Activated T-cell treated with anti-CD3 and anti-CD28 coated beads for 24 hours (primary cell): ENCODE measurements at regions not wholly inside any gene's neighbourhood (a gene's known extent, or its start where the extent isn't known, plus 50 kb on each side); places are given as distances from the start of the nearest gene placed in this dataset.

Experiments used
- DNase-seq: peaks from one replicate; pipeline ENCODE4 v3.0.0-alpha.2; 2020; ENCODE audit warnings: low read depth

DNA sequence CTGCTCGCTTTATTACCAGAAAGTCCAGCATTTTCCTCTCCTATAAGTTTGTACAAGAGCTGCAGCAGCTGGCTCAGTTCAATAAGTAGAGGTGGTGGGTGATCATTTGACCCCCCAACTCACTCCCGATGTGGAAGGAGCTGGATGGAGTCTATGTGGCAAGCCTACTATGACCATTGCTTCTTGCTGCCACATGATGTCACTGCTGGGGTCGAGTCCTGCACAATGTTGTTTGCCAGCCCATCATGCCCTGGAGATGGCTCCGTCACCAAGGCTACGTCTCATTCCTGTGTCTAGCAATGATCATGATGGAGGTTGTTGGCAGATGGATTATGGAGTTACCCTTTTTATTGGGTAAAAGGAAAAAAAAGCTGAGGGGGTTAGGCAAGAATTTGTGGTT, 266.3 kb downstream of the PSAT1 start:
- DNase-seq: no peak

DNA sequence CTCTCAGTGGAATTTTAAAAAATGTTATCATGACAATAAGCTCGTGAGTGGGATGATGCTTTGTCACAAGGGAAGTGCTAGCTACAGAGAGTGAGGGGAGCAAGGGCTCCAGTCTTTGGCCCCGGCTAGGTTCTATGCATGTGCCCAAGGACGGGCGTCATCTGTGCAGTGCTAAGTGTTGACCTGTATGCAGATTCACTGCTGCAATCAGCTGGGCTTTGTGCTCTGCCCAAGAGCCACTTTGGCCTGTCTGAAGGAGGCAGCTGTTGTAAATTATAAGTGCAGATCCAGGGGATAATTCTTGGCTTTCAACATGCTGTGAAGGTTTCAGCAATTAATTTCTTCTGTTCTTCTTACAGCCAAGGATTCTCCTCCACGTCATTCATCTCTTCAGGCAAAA, 268.6 kb downstream of the PSAT1 start:
- DNase-seq: no peak

DNA sequence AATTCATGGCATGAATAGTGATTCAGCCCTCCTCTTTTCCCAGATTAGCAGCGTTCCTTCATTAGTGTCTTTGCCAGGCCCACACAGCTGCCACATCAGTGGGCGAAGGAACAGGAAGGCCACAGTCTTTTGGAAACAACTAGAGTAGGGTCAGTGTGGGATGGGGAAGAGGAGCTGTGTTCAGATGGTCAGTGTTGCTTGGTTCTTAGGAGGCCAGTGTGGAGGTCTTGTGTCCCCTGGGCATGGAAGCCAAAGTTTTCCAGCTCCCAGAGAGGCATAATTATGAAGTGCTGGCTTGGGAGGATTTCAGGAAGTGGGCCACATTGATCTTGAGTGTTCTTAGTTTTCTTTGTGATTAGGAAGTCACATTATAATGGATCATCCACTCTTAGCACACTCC, 269.6 kb downstream of the PSAT1 start:
- no peak for DNase-seq

DNA sequence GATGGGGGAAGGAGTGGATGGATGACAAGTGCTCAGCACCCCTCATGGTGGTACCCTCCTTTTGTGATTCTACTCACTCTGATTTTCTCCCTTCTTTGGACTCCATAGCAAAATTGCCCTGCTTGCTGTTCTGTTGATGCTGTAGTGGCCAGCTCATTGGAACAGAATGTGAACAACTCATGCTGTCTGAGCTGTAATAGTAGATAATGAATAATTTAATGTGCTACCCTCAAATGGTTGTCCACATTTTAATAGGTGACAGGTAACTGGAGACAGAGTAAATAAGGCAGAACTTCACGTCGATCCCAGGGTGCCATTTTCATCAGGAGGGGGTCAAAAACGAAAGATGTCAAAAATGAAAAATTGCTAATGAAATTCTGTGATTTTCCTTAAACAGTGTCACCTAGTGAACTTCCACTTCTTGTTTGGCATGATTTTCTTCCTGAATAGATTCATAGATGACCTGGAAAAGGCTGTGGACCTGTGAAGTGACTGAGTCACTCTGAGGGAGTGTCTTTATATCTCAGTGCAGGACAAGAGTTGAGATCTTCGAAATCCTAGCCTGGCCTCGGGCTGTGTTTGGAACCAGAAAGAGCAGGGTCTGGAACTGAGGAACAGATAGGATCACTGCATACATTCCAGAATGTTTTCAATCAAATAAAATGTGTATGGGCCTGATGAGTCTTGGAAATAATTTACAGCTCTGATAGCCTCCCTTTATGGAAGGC, 270.2 kb downstream of the PSAT1 start:
- DNase-seq: no peak

DNA sequence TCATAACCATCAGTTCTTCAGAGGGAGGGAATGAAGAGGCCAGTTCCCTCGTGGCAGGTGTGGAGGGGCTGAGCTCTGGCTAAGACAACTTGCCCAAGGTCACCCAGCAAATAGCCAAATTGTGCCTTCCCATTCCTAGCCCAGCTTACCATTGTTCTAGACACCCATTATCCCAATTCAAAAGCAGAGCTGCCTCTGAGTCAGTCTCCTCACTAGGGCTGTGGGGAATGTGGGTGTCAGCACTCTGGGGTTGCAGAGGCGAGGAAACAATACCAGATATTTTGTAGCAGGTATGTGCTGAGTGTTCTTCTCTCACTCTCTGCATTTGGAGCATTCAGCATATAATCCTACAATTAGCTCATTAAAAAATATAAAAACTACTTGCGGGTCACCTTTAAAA, 270.8 kb downstream of the PSAT1 start:
- DNase-seq: no peak

DNA sequence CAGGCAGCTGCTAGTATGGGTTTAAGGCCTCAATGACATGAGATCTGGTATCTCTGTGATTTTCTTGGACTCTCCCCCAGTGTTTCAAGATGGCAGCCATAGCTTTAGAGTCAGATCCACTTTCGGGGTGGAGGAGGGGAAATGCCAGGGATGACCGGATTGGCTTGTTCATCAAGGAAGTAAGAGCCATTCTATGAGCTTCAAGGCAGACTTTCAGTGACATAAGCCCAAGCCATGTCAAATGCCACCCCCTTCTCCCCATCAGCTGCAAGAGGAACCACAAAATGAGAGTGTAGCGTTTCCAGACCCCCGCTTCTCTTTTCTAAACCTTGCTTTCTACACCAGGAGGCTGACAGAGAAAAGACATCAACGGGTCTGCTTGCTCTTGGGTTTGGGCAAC, 271.8 kb downstream of the PSAT1 start:
- no peak for DNase-seq

DNA sequence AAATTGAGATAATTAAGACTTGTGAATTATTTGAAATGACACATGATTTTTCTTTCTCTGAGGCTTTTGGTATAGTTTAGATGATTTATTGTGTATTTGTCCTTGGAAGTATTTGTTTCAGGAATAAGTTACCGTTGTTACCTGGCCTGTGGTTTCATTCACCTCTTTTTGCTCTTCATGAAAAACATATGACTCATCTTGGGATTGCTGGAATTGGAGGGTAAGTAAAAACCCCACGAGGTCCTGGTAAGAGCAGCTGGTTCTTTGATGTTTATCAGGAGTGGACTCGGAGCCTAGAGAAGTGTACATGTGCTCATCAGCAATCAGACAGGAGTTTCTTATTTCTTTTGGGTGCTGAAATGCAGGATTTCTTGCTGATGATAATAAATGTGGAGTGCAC, 275.3 kb downstream of the PSAT1 start:
- no peak for DNase-seq

DNA sequence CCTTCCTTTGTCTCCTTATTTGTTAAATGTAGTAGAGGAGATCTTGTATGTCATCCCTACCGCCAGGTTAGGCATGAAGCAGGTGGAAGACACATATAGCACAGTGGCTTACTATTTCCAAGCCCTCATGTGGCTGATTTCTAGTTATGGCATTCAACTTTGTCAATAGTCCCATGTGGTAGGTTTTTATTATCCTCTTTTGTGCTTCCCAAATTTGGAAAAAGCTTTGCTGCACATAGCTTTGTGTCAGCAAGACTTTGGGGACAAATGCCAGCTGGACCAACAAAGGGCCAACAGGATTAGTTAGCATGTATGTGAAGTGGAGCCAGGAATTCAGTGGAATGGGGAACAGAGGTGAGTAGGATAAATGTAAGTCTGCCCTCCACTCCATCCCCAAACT, 276.3 kb downstream of the PSAT1 start:
- DNase-seq: no peak

DNA sequence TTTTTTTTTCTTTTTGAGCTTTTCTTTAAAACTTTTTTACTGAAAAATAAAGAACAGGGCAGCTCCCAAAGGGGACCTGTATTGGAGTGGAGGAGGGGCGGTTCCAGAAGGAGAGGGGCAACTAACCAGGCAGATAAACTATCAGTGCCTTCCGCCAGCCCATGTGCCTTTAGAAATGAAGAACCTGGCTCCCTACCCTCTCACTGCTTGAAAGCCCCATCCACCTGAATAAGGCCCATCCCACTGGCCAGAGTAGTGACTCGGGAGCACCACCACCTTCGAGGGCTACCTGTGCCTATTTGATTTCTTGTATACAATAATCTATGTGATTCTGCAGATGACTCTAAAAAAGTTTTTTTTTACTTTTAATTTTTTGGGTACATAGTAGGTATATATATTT, 276.7 kb downstream of the PSAT1 start:
- no peak for DNase-seq

DNA sequence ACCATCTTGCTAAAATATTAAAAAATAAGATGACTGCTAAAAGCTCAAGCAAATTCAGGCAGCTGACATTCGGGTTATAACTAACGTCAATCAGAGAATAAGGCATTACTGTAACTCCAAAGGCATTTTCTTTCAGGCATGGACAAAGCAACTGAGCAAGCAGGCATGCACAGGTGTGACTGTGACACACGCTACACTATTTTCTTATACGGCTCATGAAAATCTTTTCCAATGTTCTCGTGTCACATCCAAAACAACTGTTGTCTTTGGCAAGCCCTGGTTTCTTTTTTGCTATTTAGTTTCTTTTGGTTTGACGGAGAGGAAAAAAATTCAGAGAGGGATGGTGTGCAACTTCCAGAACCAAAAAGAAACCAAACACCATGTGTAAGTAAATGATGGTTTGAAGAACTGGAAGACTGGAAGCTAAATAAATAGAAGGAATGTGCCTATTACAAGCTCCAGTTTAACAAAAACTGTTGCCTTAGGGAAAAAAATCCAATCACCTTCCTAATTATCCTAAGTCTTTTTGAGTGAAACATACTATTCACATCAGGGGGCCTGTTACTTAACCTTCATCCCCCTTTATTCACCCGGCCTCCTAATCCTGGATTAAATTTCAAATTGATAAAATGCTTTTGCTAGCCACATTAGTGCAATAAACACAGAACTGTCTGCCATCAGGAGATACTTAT, 277.6 kb downstream of the PSAT1 start:
- no peak for DNase-seq

DNA sequence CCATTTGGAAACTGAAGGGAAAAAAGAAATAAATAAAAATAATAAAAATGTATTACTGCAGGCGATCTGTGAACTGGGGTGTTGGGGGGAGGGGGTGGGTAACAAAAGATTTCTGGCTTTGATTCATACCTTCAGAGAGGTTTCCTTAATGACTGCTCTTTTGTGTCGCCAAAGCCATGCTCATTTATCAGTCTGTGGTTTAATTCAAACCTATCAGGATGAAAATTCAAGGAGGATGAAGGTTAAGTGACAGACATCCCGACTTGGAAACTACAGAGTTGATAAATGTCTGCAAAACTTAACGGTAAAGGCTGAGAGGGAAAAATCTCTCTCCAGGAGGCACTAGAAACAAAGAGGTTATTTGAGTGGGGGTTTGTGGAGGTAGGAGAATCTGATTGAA, 278.2 kb downstream of the PSAT1 start:
- no peak for DNase-seq

DNA sequence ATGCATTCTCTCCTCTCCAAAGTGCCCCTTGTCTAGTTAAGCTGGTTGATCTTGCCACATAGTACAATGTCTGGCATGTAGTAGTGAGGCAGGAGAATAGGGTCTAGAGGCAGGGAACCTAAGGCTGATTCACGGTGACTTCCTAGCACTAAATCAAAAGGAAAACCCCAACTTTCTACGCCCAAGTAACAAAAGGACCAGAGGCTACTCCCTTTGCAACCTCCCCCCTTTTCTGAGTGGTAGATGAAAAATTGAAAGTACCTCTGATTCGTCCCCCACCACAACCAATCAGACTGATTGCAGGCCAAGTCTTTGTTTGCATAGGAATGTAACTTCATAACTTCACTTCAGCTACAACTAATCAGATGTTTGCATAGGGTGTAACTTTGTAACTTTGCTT, 278.8 kb downstream of the PSAT1 start:
- DNase-seq: no peak

DNA sequence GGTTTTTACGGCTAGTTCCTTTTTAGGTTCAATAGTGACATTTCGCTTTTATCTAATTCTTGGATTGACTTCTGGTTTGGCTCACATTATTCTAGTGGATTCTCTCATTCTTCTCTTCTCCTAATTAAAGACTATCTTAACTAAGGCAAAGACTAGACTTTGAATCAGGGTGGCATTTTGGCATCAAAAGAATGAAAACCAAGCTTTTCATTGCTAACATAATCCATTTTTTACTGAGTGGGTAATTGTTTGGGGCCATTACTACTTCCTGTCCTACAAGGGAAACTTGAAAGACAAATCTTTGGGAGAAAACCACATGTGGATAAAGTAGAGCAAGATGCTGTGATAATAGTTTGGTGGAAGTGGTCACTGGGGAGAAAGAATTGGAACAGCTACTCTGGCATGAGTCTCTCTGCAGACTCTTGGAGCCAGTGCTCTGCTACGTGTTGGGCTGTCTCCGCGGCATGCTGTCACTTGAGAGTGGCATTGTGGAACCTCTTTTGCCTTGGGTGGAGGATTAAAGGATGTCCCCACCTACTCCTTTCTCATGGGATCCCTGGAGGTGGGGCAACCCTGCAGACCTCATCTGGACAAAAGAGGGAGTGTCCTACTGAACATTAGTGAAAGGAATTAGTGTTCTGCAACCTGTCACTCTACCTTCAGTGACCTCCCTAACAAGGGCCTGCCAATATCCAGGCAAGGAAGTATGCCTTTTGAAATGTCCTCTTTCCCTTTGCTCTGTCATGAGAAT, 280.4 kb downstream of the PSAT1 start:
- DNase-seq: no peak

DNA sequence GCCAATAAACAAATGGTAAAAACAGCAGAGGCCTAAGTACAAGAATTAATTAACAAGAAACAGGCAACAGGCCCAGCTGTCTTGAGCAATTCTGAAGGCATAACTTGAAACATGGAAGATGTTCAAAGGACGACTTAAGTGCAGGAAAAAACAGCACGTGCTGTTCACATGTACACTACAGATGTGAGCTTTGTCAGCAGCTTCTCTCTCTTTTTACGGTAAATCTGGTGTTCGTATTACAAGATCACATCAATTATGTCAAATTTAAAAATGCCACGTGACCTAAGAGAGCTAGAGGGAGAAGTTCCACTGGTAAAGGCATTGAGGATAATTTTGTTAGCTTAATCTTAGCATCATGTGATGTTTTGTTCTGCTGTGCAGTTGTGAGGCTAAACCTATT, 281.1 kb downstream of the PSAT1 start:
- no peak for DNase-seq

DNA sequence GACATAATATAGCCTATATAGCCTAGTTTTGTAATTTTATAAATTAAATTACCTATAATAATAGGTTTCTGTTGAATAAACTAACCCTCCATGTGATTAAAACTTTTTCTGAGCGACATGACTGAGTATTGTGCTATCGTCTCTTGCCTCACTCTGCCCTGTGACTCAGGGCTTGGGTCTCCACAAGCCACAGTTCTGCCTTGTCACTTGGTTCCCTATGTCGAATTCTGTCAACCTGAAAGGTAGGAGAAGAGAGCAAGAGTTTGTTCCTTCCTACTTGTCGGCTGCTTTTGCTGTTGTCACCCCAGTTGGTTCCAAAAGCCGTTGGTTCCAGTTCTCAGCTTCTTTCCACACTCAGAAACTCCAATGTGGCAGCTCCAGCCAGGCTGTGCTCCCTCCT, 285.9 kb downstream of the PSAT1 start:
- DNase-seq: no peak

DNA sequence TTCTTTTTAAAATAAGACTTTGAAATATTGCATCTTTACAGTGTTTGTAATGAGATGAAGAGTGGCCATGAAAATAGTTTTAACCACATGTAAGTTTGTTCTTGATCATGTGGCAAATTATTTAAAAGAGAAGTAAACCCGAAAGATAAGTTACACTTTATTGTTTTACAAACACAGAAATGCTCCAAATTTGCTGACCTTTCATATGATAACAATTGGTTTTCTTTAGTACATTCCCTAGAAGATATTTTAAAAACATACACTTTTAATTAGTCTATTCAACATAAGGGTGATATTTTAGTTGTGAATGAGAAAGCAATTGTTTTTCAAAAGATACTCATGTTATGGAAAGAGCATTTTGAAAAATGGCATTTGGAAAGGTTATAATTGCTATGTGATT, 287.7 kb downstream of the PSAT1 start:
- DNase-seq: no peak

DNA sequence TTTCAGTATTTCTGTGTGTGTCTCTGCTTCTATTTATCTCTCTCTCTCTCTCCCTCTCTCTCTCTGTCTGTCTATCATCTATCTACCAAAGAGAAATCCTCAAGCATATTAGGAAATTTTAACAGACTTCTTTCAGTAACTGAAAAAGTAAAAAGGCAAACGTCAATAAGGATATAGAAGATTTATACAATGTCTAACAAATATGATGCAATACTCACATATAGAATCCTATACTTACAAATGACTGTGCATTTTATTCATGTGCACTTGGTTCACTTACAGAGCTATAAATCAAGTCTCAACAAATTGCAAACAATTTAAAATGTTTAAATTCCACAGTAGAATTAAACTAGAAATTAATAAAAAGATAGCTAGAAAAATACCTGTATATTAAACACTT, 289.0 kb downstream of the PSAT1 start:
- no peak for DNase-seq

DNA sequence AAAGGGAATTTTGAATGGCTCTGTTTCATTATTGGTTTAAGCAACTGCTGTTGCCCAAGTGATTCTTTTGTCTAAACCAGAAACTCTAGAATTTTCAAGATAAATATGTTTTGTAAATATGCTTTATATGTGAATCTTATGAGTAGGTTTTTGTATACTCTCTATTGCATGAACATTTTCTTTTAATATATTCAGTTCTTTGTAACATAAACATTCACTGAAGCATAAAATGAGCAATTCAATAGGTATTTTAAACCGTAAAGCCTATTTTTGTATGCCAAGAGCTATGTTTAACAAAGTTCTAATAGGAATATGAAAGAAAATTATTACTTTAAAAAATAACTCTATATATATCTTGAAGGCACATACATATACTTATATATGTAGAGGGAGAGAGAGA, 293.1 kb downstream of the PSAT1 start:
- DNase-seq: no peak

DNA sequence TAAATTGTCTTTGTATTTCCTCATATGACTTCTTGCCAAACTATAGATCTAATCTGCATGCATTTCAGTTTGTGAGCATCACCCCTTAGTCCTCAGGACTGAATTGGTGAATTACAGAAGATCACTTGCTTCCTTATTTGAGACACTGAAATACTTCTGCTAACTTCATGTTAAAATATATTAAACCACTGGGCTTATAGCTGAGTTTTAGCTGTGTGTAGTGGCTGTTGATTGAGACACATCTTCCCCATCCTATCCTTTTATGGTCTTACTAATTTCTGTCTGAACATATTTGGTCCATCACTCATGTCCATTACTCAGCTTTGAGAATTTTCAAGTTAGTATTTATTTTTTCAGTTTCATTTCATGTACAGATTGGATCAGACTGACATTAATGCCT, 295.9 kb downstream of the PSAT1 start:
- no peak for DNase-seq

DNA sequence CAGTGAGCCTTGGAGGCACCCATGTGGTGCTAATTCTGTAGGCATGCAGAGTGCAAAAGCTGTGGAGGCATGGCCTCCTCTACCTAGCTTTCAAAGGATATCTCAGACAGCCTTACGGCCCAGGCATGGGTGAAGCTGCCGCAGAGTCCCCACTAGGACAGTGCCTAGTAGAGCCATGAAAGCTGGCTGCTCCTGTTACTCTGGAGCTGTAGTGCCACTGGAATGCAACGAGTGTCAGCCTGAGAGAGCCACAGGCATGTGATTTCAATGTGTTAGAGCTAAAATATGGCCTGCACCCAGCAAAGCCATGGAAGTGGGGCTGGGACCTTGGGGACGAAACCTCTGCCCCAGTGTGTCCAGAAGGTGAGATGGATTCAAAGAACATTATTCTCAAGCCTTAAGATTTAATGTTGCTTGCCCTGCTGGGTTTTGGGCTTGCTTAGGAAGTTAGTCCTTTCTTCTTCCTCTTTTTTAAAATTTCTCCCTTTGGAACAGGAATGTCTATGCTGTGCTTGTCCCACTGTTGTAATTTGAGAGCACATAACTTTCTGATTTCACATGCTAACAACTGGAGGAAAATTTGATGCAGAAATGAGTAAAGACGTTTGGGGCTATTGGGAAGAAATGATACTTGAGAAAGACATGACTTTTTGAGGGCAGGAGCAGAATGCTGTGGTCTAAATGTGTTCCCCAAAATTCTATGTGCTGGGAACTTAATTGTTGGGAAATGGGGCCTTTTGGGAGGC, 298.4 kb downstream of the PSAT1 start:
- DNase-seq: no peak

DNA sequence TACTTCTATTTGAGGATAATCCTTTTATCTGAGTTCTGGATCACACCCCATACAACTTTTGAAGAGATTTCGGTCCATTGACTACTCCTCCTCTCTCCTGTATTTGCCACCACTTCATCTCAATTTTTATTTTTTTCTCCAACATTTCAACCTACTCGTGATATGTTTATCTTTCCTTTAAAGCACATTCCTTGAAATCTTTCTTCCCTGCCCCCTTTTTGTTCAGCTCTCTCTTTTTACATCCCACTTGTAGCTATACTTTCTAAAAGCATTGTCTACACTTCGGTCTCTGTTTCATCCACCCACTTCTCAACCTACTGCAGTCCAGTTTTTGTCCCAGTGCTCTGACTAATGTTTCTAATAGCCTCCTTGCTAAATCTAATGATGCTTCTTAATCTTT, 299.4 kb downstream of the PSAT1 start:
- DNase-seq: no peak

DNA sequence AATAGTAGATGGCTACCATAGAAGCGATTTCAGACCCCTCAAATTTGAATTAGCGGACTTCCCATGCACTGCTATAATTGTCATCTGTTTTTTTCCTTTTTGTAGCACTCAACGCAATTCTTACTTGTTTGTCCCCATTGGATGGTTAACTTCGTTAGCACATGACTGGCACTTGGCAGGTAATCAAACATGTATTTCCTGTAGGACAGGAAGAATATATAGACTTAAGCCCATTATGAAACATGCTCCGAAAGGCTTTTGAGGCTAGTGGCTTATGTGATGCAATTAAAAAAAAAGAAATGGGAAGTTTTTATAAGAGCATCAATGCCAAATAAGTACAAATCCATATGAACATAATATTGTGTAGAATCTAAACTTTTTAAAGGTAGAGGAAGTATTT, 301.2 kb downstream of the PSAT1 start:
- no peak for DNase-seq

DNA sequence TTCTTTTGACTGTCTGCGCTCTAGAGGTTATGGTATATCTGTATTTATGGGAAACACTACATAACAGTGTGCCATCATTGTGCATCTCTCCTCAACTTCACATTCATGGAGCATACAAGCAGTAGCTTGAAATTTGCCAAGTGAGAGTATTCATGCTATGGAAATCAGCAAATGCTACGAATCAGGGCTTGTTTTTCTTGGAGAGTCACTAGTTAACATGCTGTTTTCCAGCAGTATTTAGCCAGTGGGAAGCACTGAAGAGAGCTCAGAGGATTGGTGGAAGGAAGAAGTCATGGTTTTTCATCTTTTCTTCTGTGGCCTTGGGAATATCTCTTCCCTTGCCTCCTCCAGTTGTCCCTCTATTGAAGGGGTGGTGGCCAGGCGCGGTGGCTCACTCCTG, 303.0 kb downstream of the PSAT1 start:
- no peak for DNase-seq
